HG02642 (cell line): ENCODE measurements at regions not wholly inside any gene's neighbourhood (a gene's known extent, or its start where the extent isn't known, plus 50 kb on each side); places are given as distances from the start of the nearest gene placed in this dataset.
A peak's percentile ranks its signal among the peaks of the same experiment; 100 is the strongest.
"Not testable (repeated sequence)": the region's sequence is repeated elsewhere in the genome, so short reads cannot be mapped to it uniquely, and the experiment has no call there.

Source experiments
- ATAC-seq: cut with Tn5 transposase; IDR thresholded peaks from one replicate; pipeline ENCODE4 v1.9.1; 2021; ENCODE audit warnings: mild to moderate bottlenecking; ENCODE audit not compliant: unreplicated experiment, poor library complexity

DNA sequence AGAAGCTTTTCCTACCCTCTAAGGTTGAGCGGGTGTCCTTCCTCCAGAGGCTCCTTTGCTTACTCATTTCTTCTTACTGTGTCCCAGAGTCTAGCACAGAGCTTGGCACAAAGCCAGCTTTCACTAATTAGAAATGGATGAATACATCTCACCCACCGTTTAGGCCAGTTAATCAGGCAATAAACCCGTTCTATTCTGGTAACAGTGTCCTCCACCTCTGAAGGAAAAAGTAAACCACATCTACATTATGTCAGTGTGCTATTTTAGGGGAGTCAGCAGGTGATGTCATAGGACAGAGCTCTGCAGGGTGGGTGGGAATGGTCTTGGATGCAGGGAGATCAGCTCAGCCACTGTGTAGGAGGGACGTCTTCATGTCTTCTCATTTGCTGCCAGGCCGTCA, 109.2 kb downstream of the OSTF1 start:
- no peak for ATAC-seq

DNA sequence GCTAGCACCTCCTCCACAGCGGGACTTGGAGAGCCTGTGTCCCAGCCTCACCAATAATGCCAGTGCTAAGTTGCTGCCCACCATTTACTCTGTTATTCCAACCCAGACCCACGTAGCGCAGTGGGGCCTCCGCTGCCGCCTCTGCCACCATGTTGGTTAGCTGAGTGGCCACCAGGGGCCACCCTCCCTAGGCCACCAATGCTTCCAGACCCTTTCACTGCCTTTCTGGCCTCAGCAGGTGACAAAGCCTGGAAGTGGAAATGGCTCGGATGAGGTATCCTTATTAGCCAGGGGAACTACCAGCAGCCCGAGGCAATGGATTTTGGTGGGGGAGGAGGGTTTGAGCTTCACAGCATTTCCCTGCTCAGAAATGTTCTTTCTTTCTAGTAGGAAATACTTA, 110.1 kb downstream of the OSTF1 start:
- no peak for ATAC-seq

DNA sequence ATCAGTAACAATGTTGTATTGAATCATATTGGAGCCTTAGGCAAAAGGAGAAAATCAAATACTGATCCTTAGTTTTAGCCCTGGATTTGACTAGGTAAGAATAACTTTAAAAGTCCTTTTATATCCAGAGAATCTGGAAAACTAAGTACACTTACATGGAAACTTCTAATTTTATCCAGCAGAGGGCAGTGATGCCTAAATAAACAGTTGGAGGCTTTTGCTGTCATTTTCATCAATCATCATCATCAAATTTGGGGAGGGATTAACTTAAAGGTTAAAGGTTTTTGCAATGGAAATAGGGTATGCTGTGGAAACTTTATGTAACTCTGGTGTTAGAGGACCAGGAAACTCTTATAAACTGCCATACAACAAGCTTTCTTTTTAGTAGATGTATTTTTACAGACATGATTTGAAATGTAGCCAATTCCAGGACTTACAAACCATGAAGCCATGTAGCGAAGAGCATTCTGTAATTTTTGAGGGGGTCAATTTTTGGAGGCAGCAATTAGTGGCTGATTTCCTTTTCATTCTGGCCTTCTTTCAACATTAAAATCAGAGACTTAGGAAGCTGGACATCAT, 112.7 kb downstream of the OSTF1 start:
- no peak for ATAC-seq

DNA sequence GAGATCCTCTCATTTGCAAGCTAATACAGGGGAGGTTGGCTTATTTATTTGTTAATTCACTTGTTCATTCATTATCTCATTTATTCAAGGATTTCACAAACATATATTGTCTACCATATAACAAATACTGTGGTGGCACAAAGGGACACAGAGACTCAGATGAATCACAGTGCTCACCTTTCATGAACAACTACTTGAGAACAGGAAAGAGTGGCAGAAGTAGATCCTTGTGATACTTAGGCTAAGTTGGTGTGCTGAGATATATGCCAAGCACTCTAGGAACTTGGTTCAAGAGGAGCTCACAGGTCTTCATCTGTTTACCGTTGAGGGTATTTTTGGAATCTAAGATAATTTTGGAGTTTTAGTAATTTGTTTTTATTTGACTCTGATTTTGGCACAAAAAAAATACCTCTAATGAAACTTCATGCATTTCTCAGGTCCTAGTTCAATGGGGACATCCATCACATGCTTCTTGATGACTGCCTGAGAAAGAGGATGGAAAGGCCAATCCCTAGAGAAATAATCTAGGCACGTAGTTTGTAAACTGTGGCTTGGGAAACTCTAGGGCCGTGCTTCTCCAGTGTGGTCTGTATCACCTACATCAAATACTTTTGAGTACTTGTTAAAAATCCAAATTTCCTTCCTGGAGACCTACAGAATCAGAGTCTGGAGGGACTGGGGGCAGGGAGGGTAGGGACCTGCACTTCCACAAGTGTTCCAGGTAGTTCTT, 113.3 kb downstream of the OSTF1 start:
- no peak for ATAC-seq

DNA sequence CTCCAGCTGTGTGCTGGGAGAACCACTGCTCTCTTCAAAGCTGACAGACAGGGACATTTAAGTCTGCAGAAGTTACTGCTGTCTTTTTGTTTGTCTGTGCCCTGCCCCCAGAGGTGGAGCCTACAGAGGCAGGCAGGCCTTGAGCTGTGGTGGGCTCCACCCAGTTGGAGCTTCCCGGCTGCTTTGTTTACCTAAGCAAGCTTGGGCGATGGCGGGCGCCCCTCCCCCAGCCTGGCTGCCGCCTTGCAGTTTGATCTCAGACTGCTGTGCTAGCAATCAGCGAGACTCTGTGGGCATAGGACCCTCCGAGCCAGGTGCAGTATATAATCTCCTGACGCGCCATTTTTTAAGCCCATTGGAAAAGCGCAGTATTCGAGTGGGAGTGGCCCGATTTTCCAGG, 119.7 kb downstream of the OSTF1 start:
- not testable (repeated sequence) for ATAC-seq

DNA sequence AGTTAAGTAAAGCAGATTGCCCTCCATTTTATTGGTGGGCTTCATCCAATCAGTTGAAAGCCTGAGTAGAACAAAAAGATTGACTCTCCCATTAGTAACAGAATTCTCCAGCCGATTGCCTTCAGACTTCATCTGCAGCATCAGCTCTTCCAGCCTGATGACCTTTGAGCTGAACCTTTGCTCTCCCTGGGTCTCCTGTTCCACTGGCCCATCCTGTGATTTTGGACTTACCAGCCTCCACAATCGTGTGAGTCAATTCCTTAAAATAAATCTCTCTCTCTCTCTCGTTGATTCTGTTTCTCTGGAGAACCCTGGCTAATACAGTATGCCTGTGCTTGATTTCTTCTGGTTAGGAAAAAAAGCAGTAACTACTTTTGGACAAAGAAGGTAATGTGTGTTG, 121.9 kb downstream of the OSTF1 start:
- ATAC-seq = no peak

DNA sequence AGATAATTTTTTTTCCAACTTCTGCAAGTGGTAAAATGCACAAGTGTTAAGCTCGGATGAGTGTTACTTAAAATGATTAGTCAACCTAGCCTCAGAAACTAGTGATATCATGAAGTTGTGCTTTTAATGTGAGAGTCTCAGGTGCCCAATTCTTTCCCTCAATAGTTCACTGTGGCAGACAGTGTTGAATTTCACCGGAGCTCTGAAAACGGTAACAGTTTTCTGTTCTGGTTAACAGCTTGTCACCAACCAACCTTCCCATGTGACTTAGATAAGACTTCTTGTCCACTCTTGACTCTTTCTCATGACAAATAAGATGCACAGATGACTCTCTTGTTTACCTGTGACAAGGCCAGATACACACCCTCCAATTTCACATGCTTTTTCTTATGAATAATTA, 125.5 kb downstream of the OSTF1 start:
- ATAC-seq = no peak

DNA sequence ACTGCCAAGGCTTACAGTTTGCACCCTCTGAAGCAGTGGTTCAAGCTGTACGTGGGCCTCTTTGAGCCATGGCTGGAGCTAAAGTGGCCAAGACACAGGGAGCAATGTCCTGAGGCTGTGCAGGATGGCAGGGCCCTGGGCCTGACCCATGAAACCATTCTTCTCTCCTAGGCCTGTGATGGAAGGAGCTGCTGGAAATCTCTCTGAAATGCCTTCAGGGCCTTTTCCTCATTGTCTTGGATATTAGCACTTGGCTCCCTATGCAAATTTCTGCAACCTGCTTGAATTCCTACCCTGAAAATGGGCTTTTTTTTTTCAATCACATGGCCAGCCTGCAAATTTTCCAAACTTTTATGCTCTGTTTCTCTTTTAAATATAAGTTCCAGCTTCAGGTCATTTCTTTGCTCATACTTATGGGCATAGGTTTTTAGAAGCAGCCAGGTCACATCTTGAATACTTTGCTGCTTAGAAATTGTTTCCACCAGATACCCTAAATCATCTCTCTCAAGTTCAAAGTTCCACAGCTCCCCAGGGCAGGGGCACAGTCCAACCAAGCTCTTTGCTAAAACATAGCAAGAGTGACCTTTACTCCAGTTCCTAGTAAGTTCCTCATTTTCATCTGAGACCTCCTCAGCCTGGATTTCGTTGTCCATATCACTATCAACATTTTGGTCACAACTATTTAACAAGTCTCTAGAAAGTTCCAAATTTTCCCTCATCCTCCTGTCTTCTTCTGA, 138.3 kb downstream of the OSTF1 start:
- ATAC-seq = no peak

DNA sequence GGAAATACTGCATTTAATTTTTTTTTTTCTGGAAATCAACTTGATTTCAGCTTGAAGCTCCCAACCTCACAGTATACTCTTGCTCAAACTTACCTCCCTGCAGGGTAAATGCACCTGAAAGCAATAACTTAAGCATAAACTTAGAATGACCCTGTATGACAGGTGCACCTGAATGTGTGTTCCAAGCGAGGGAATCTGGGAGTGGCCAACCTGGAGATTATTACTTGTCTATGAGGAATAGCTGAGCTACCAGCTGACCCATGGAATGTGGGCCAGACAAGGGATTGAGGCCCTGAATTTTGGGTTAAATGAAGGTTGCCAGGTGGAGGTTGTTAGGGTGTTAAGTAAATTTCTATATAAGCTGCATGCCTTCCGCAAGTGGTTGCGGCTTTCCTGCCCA, 140.6 kb downstream of the OSTF1 start:
- no peak for ATAC-seq

DNA sequence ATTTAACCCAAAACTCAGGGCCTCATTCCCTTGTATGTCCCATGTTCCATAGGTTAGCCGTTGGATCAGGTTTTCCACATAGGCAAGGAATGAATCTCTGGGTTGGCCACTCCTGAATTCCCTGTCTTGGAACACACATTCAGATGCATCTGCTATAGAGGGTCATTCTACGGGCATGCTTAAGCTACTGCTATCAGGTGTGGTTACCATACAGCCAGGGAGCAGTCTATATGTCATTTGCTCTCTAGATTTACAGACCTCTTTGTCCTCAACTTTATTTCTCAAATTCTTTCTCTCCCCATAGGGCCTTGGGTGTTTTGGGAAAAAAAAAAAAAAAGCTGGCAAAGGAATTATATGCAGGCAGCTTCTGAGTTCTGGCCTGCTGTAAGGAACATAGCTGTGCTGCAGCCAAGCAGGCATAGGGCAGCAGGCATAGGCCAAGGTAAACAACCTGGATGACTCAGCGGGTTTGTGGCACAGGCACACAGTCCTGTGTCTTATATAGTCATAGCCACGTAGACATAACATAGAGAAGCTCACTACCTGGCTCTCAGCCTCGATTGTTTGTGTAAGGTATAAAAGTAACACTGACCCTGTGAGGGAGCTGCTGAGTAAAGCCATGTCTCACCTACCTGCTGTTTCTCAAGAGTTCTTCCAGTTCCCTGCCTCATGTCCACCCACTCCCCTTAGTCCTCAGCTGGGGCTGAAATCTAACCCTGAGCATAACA, 141.5 kb downstream of the OSTF1 start:
- ATAC-seq = no peak

DNA sequence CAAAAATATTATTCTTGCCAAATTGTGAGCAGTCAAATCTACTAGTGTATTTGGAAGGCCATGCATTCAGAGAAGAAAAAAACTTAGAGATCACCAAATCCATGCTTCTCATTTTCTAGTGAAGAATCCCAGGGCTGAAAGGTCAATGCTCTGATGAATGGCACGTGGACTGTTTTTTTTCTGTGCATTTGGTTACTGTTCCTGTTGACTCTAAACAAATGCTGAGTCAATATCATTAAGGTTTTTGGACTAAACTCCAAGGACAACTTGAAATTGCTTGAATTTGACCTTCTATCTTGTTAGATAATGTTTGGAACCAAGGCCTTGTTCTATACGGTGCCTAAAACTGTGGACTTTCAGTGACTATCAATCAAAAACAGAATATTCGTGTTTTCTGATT, 142.2 kb downstream of the OSTF1 start:
- no peak for ATAC-seq

DNA sequence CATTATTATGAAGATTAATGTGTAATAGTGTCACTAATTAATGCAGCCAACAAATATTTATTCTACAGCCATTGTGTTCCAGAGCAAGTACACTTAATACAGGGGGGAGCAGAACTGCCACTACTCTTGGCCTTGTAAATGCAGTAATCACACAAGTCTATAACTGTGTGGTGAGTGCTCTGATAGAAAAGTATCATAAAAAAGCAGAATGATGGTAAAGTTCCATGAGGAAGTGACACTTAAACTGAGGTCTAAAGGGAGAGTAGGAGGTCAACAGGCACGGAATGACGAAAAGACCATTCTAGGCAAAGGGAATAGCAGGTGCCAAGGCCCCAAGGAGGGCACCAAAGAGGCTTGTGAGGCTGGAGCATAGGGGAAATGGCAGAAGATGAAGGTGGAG, 142.9 kb downstream of the OSTF1 start:
- no peak for ATAC-seq

DNA sequence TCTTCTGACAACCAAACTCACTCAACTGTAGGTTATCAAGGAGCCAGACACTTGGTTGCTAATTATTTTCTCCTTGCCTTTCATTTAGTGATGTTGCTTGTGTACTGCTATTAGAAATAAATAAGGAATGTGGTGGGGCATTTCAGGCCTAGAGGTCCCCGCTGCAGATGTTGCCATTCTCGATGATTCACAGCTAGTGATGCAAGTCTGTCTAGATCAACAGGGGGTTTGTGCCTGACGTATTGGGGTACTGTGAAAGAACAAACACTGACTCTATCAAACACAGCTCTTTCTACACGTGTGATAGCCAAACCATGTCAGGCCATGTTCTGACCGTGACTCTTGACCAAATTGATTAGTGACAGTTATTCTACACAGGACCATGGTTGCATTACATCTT, 144.7 kb downstream of the OSTF1 start:
- no peak for ATAC-seq

DNA sequence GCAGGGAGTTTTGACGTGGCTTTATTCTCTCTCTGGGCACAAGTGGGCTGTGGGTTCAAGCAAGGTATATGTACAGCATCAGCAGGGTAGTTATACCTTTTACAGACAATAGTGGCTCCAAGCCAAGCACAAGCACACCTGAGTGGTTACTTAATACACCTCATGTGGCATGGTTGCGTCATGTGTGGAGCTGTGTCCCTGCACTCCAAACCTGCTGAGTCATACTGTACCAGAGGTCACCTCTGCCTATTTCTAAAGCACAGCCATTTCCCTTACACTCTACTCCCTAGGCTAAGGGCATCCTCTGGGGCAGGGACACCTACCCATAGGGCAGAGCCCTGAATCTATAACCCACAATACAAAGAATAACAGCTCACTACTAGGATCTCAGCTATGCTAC, 147.3 kb downstream of the OSTF1 start:
- no peak for ATAC-seq

DNA sequence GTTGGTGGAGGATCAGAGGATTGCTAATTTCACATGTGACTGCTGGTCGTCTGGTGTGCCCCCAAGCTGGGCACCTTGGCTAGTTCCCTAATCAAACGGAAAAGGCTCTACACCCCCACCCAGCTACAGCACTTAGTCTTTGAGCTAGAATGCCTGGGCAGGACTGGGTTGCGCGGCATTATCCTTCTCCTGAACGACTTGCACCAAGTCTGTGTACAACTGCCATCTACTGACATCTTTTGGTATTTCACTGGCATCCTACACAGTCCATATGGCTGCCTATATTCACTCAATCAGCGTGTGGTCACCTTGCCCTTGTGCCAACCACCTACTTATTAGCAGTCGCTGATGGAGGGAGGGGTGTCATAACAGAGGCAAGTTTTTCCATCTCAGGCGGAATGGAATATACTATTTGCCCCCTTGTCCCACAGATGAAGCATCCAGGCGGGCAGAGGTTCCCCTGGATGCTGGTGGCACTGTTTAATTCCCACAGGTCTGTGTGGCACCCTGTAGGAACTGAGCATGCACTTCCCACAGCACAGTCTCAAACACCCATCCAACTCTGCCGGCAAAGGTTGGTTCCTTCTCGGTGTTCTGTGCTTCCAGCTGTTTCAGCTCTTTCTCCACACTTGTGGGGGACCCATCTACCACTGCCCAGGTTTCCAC, 150.1 kb downstream of the OSTF1 start:
- peak; percentile 93 for ATAC-seq

DNA sequence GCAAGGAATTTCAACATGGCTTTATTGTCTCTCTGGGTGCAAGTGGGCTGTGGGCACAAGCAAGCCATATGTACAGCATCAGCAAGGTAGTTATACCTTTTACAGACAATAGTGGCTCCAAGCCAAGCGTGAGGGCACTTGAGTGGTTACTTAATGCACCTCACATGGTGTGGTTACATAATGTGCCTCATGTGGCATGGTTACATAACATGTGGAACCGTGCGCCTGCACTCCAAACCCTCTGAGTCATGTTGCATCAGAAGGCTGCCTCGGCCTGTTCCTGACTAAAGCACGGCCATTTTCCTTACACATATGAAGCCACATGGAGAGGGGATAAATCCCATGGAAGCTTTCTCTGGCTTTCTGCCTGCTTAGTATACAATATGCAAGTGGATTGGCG, 150.9 kb downstream of the OSTF1 start:
- no peak for ATAC-seq

DNA sequence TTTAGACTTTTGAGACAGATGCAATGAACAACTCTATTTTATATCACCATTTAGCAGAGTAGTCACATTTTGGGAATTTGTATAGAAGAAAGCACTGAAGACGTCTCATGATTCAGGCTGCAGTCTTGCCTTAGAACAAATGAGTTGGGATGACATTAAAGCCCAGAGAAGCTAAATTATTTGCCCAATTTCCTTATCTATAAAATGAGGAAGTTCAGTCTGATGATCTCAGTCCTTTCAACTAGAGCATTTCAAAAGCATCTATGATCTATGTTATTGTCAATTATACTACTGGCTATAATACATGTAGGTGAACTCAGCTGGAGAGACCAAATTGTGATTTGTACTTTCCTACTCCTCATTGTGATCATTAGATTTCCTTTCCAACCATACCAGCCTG, 154.1 kb downstream of the OSTF1 start:
- no peak for ATAC-seq

DNA sequence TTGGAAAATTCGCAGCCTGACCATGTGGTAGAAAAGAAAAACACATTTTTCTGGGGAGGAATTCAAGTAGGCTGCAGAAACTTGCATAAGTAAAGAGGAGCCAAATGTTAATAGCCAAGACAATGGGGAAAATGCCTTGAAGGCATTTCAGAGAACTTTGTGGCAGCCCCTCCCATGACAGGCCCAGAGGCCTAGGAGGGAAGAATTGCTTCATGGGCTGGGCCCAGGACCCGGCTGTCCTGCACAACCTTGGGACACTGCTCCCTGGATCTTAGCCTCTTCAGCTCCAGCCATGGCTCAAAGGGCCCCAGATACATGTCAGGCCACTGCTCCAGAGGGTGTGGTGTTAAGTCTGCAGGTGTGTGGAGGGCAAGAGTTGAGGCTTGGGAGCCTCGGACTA, 158.6 kb downstream of the OSTF1 start:
- no peak for ATAC-seq

DNA sequence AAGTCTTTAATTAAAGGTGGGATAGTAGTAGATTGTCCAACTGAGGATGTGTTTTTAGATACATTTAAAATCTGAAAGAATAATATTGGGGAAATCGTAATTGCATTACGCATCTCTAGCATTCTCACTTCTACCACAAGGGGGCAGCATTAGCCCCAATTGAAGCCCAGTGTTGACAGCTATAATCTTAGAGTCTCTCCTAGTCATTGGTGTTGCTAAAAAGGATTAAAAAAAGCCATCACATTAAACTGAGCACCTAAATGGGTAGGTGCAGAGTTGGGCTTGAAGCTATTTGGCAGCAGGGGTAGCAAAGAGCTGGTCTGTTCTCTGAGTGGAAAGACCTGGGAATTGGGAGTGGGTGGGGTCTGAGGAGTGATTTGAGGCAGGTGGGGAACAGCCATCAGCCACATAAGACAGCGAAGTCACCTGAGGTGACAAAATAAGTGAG, 177.2 kb downstream of the OSTF1 start:
- peak; percentile 76 for ATAC-seq

DNA sequence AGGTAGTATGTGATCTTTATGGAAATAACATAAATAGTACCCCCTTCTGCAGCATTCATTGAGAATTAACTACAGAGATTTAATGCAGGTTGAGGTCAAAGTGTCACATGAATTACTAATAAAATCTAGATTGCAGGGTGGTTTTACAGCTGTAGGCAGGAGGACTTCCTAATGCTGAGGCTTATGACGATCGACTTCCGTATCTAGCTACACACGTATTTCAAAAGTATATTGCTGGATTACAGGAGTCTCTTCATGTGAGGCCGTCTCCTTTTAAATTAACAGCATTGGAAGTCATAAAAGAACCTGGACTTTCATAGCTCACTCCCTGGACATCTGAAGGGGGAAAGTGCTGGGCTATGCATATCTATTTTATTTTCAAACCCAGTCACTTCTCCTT, 180.9 kb downstream of the OSTF1 start:
- no peak for ATAC-seq
